ENCODE measurements at regions not wholly inside any gene's neighbourhood (a gene's known extent, or its start where the extent isn't known, plus 50 kb on each side); places are given as distances from the start of the nearest gene placed in this dataset.

- no peak for TF ChIP-seq CTCF (IDR thresholded peaks at IDR 0.05)
- no peak for DNase-seq
- intact Hi-C loops (cut with DNase I; ENCODE audit: low total_unique reads) = no loop called here
These were observed 306.4 kb downstream of the TSN start for GRCh38 chr2:122061831-122062230.

GRCh38 chr2:122062506-122062905, 307.1 kb downstream of the TSN start:
- Histone ChIP-seq H3K4me3 (no peak overlapping the region), H3K36me3 (no peaks in the 10 kb centered on the region), H3K9me3 (no peaks in the 10 kb centered on the region), H3K4me1 (no peaks in the 10 kb centered on the region), H3K27me3 (no peaks in the 10 kb centered on the region), H3K27ac (no peak overlapping the region)
- no peak for TF ChIP-seq CTCF (IDR thresholded peaks at IDR 0.05)
- no peak for DNase-seq
- intact Hi-C loops (cut with DNase I; ENCODE audit: low total_unique reads) = no loop called here

More at GRCh38 chr2:122061831-122062230, 306.4 kb downstream of the TSN start:
- Histone ChIP-seq H3K27ac (no peak overlapping the region), H3K27me3 (no peaks in the 10 kb centered on the region), H3K4me1 (no peaks in the 10 kb centered on the region), H3K9me3 (no peaks in the 10 kb centered on the region), H3K4me3 (no peak overlapping the region), H3K36me3 (no peaks in the 10 kb centered on the region)

GRCh38 chr2:122063716-122064115, 308.3 kb downstream of the TSN start:
- H3K4me1 ChIP-seq = no peaks in the 10 kb centered on the region
- H3K27ac ChIP-seq = no peak overlapping the region
- no peak overlapping the region for H3K4me3 ChIP-seq
- H3K36me3 ChIP-seq = no peaks in the 10 kb centered on the region
- no peak for TF ChIP-seq CTCF (IDR thresholded peaks at IDR 0.05)
- H3K27me3 ChIP-seq = no peaks in the 10 kb centered on the region
- DNase-seq = no peak
- H3K9me3 ChIP-seq = no peaks in the 10 kb centered on the region
- intact Hi-C loops (cut with DNase I; ENCODE audit: low total_unique reads) = no loop called here

GRCh38 chr2:122070241-122070731, 314.8 kb downstream of the TSN start:
- no peak for DNase-seq
- intact Hi-C loops (cut with DNase I; ENCODE audit: low total_unique reads) = no loop called here
- no peak overlapping the region for H3K4me3 ChIP-seq

GRCh38 chr2:122072666-122073065, 317.2 kb downstream of the TSN start:
- Histone ChIP-seq H3K4me1 (no peaks in the 10 kb centered on the region), H3K27me3 (no peaks in the 10 kb centered on the region), H3K27ac (no peak overlapping the region), H3K9me3 (no peaks in the 10 kb centered on the region), H3K36me3 (no peaks in the 10 kb centered on the region), H3K4me3 (no peak overlapping the region)
- DNase-seq = no peak
- no peak for TF ChIP-seq CTCF (IDR thresholded peaks at IDR 0.05)
- intact Hi-C loops (cut with DNase I; ENCODE audit: low total_unique reads) = no loop called here

More at GRCh38 chr2:122070241-122070731, 314.8 kb downstream of the TSN start:
- Histone ChIP-seq H3K4me1 (no peaks in the 10 kb centered on the region), H3K36me3 (no peaks in the 10 kb centered on the region), H3K27ac (no peak overlapping the region), H3K9me3 (no peaks in the 10 kb centered on the region), H3K27me3 (no peaks in the 10 kb centered on the region)
- TF ChIP-seq CTCF (IDR thresholded peaks at IDR 0.05) = no peak

GRCh38 chr2:122074201-122074600, 318.8 kb downstream of the TSN start:
- Histone ChIP-seq H3K4me1 (no peaks in the 10 kb centered on the region), H3K36me3 (no peaks in the 10 kb centered on the region), H3K9me3 (no peaks in the 10 kb centered on the region), H3K4me3 (no peak overlapping the region), H3K27me3 (no peaks in the 10 kb centered on the region), H3K27ac (no peak overlapping the region)
- no peak for DNase-seq
- TF ChIP-seq CTCF (IDR thresholded peaks at IDR 0.05) = no peak
- intact Hi-C loops (cut with DNase I; ENCODE audit: low total_unique reads) = no loop called here
